ENCODE measurements at regions not wholly inside any gene's neighbourhood (a gene's known extent, or its start where the extent isn't known, plus 50 kb on each side); places are given as distances from the start of the nearest gene placed in this dataset.

- TF ChIP-seq, protein P1, sequence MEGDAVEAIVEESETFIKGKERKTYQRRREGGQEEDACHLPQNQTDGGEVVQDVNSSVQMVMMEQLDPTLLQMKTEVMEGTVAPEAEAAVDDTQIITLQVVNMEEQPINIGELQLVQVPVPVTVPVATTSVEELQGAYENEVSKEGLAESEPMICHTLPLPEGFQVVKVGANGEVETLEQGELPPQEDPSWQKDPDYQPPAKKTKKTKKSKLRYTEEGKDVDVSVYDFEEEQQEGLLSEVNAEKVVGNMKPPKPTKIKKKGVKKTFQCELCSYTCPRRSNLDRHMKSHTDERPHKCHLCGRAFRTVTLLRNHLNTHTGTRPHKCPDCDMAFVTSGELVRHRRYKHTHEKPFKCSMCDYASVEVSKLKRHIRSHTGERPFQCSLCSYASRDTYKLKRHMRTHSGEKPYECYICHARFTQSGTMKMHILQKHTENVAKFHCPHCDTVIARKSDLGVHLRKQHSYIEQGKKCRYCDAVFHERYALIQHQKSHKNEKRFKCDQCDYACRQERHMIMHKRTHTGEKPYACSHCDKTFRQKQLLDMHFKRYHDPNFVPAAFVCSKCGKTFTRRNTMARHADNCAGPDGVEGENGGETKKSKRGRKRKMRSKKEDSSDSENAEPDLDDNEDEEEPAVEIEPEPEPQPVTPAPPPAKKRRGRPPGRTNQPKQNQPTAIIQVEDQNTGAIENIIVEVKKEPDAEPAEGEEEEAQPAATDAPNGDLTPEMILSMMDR (IDR thresholded peaks at IDR 0.05): no peak
- no peak for TF ChIP-seq POLR2A (IDR thresholded peaks at IDR 0.05)
Measured at GRCh38 chr12:127189992-127190391, 1077.0 kb upstream of the TMEM132C start.

All from heart left ventricle (tissue), 13 donors.